ENCODE measurements at regions not wholly inside any gene's neighbourhood (a gene's known extent, or its start where the extent isn't known, plus 50 kb on each side); places are given as distances from the start of the nearest gene placed in this dataset.

- ChIA-PET CTCF (no interaction called here), POLR2A (ENCODE audit: low non-redundant PET) (no interaction called here)
- TF ChIP-seq CTCF (conservative IDR thresholded peaks at IDR 0.05; ENCODE audit: low read depth): no peak
- no peak overlapping the region for H3K27ac ChIP-seq
- no peak for DNase-seq (ENCODE audit: low spot score)
These were observed 277.4 kb upstream of the GATB start for GRCh38 chr4:152038238-152038637.

GRCh38 chr4:152037435-152037834 lies 276.6 kb upstream of the GATB start:
- ChIA-PET CTCF (no interaction called here), POLR2A (ENCODE audit: low non-redundant PET) (no interaction called here)
- TF ChIP-seq CTCF (conservative IDR thresholded peaks at IDR 0.05; ENCODE audit: low read depth): no peak
- H3K27ac ChIP-seq: no peak overlapping the region
- no peak for DNase-seq (ENCODE audit: low spot score)

- CTCF ChIA-PET: no interaction called here
- DNase-seq (ENCODE audit: low spot score): no peak
- no peak for TF ChIP-seq CTCF (conservative IDR thresholded peaks at IDR 0.05; ENCODE audit: low read depth)
- no peak overlapping the region for H3K27ac ChIP-seq
- POLR2A ChIA-PET (ENCODE audit: low non-redundant PET): no interaction called here
These were observed 272.8 kb upstream of the GATB start for GRCh38 chr4:152033621-152034020.

- ChIA-PET CTCF (no interaction called here), POLR2A (ENCODE audit: low non-redundant PET) (no interaction called here)
- no peak for DNase-seq (ENCODE audit: low spot score)
- TF ChIP-seq CTCF (conservative IDR thresholded peaks at IDR 0.05; ENCODE audit: low read depth): no peak
- H3K27ac ChIP-seq: no peak overlapping the region
These were observed 271.9 kb upstream of the GATB start for GRCh38 chr4:152032722-152033131.

GRCh38 chr4:152029631-152030030 lies 268.8 kb upstream of the GATB start:
- DNase-seq (ENCODE audit: low spot score): no peak
- H3K27ac ChIP-seq: no peak overlapping the region
- ChIA-PET CTCF (no interaction called here), POLR2A (ENCODE audit: low non-redundant PET) (no interaction called here)
- no peak for TF ChIP-seq CTCF (conservative IDR thresholded peaks at IDR 0.05; ENCODE audit: low read depth)

- CTCF ChIA-PET: no interaction called here
- no peak overlapping the region for H3K27ac ChIP-seq
- POLR2A ChIA-PET (ENCODE audit: low non-redundant PET): no interaction called here
- DNase-seq (ENCODE audit: low spot score): no peak
- TF ChIP-seq CTCF (conservative IDR thresholded peaks at IDR 0.05; ENCODE audit: low read depth): no peak
These were observed 267.3 kb upstream of the GATB start for GRCh38 chr4:152028131-152028530.

- POLR2A ChIA-PET (ENCODE audit: low non-redundant PET): no interaction called here
- TF ChIP-seq CTCF (conservative IDR thresholded peaks at IDR 0.05; ENCODE audit: low read depth): no peak
- no peak overlapping the region for H3K27ac ChIP-seq
- CTCF ChIA-PET: no interaction called here
- no peak for DNase-seq (ENCODE audit: low spot score)
These were observed 264.1 kb upstream of the GATB start for GRCh38 chr4:152024881-152025280.
